Chondrocyte (in vitro differentiated cells): ENCODE measurements at regions not wholly inside any gene's neighbourhood (a gene's known extent, or its start where the extent isn't known, plus 50 kb on each side); places are given as distances from the start of the nearest gene placed in this dataset.

Source experiments
- DNase-seq: peaks from one replicate; pipeline ENCODE4 v3.0.0; 2021; ENCODE audit warnings: mixed read lengths, low spot score
- H3K27ac Mint-ChIP-seq: one replicate; pipeline ENCODE4 v1.8.0; 2021; ENCODE audit warnings: mild to moderate bottlenecking, moderate library complexity, mixed read lengths; ENCODE audit not compliant: unreplicated experiment
- H3K27me3 Mint-ChIP-seq: 2 replicates; pipeline ENCODE4 v1.8.0; 2021; ENCODE audit warnings: low read depth, mixed read lengths
- H3K36me3 Mint-ChIP-seq: 2 replicates; pipeline ENCODE4 v1.8.0; 2021; ENCODE audit warnings: low read depth, mixed read lengths
- H3K4me1 Mint-ChIP-seq: 2 replicates; pipeline ENCODE4 v1.8.0; 2021; ENCODE audit warnings: low read depth, mild to moderate bottlenecking, mixed read lengths
- H3K4me3 Mint-ChIP-seq: one replicate; pipeline ENCODE4 v1.8.0; 2021; ENCODE audit warnings: mild to moderate bottlenecking, moderate library complexity, mixed read lengths; ENCODE audit not compliant: unreplicated experiment
- H3K9me3 Mint-ChIP-seq: 2 replicates; pipeline ENCODE4 v1.8.0; 2021; ENCODE audit warnings: low read depth, mixed read lengths
- CTCF ChIP-seq: fragments of 200-600 bp; sonication (generic); IDR thresholded peaks from 2 replicates; pipeline ENCODE4 v1.5.0; 2021; ENCODE audit warnings: antibody characterized with exemption, mild to moderate bottlenecking, moderate library complexity

DNA sequence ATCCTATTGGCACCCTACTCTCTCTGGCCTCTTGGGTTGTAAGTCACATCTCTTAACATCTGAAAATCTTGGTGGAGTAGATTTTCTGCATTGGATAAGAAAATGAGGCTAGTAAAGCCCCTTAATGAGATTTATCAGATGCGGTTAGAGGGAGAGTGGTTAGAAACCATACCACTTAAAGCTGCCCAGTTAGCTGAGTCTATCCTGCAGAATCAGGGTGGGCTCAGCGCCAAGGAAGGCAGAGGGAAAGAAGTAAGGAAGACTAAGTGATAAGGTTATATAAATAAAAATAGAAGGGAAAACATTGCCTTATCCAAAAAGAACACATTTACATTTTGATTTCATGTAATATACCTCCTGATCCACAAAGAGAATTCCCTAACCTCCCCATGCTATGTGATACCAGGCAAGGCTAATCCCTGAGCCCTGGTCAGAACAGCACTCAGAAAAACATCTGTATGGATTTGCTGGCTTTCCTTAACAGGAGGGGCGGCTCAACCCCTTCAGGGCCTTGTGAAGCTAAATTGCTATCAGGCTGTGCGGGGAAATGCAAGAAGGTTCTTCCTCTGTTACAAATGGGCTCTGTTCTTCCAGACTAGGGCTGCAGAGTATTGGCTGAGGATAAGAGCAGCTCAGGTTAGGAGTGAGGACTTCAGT lies 101.7 kb downstream of the SNX19 start:
- DNase-seq = no peak
- Mint-ChIP-seq H3K27me3 (no peaks in the 10 kb centered on the region), H3K4me1 (peaks cover 8% of the 10 kb centered on the region), H3K36me3 (no peaks in the 10 kb centered on the region), H3K27ac (no peak overlapping the region), H3K4me3 (no peak overlapping the region), H3K9me3 (no peaks in the 10 kb centered on the region)
- no peak for TF ChIP-seq CTCF

DNA sequence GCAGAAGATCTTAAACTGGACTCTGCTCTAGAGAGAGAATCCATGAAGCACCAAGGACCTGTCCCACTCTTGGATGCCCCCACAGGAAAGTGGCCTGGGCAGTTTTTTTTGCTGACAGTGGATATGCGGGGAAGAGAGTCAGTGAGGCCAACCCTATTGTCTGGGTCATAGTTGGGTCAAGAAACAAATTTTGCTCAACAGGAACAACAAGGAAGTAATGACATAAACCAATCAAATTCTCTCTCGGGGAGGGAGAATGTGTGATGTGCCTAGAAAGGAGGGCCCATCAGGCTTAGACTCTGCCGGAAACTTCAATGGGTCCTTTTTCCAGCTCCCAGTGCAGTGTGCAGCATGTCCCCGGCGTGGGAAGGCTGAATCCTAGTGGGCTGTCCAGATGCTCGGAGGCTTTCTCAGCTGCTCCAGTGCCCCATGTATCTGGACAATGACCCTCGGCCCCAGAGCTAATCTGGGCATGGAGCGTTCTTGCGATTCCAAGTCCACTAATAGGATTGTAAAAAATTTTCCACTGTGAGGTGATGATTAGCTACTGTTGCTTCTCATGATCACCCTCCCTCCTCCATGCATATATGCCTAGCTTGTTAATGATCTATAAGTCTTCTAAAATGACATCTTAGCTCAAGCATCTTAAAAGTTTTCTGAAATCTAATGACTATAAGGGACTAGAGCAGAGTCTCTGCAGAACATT lies 101.0 kb downstream of the SNX19 start:
- peaks cover 8% of the 10 kb centered on the region for H3K4me1 Mint-ChIP-seq
- H3K9me3 Mint-ChIP-seq = no peaks in the 10 kb centered on the region
- H3K27ac Mint-ChIP-seq = no peak overlapping the region
- TF ChIP-seq CTCF = no peak
- H3K4me3 Mint-ChIP-seq = no peak overlapping the region
- H3K27me3 Mint-ChIP-seq = no peaks in the 10 kb centered on the region
- DNase-seq = no peak
- no peaks in the 10 kb centered on the region for H3K36me3 Mint-ChIP-seq

DNA sequence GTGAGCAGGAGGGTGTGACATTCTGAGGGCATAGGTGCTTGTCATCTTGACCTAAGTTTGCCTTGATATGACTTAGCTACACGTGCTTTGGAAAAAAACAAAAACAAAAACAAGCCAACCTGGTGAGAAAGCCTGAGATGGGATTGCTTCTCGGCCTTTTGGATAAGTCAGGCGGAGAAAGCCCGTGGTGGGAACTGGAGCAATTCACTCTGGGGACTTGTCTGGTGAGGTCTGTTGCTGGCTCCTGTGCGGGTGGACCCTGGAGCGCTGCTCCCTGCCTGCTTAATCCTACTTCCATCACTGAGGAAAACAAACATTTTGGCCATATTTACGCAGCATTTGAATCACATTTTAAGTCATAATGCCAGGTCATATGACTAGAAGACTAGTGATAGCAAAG lies 100.3 kb downstream of the SNX19 start:
- H3K4me1 Mint-ChIP-seq = peaks cover 8% of the 10 kb centered on the region
- no peaks in the 10 kb centered on the region for H3K9me3 Mint-ChIP-seq
- H3K27me3 Mint-ChIP-seq = no peaks in the 10 kb centered on the region
- no peak for TF ChIP-seq CTCF
- H3K4me3 Mint-ChIP-seq = no peak overlapping the region
- H3K36me3 Mint-ChIP-seq = no peaks in the 10 kb centered on the region
- DNase-seq = no peak
- H3K27ac Mint-ChIP-seq = no peak overlapping the region

- H3K4me1 Mint-ChIP-seq = peaks cover 8% of the 10 kb centered on the region
- no peak overlapping the region for H3K4me3 Mint-ChIP-seq
- no peak for DNase-seq
- no peak for TF ChIP-seq CTCF
- no peaks in the 10 kb centered on the region for H3K27me3 Mint-ChIP-seq
- no peaks in the 10 kb centered on the region for H3K9me3 Mint-ChIP-seq
- H3K27ac Mint-ChIP-seq = no peak overlapping the region
- H3K36me3 Mint-ChIP-seq = no peaks in the 10 kb centered on the region
Measured at GRCh38 chr11:130816546-130817329, 99.5 kb downstream of the SNX19 start.

DNA sequence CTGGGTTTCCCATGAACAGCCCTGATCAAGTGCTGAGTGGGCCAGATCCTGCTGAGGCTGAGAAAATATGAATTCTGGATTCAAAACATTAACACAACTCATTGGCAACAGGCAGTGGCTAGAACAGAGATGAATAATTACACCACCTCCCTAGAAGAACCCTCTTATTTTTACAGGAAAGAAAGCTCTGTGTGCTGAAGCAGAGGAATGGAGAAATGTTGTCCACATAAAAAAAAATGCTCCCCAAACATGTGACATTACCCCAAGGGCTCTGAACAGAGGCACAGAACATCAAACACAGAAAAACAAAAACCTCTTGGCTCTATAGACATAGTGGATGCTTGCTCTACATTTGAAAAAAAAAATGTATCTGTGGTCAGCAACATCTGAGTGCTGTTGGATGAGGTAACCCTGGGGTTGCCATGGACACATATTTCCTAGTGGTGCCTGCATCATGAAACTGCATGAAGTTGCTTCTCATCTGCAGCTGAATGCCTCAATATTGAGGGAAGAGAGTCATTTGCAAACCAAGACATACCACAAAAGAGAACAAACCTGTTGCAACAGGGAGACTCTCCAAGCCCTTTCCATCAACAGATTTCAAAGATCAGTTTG lies 98.8 kb downstream of the SNX19 start:
- no peaks in the 10 kb centered on the region for H3K36me3 Mint-ChIP-seq
- H3K27me3 Mint-ChIP-seq = no peaks in the 10 kb centered on the region
- peaks cover 8% of the 10 kb centered on the region for H3K4me1 Mint-ChIP-seq
- no peak for DNase-seq
- no peak overlapping the region for H3K27ac Mint-ChIP-seq
- no peak for TF ChIP-seq CTCF
- no peak overlapping the region for H3K4me3 Mint-ChIP-seq
- no peaks in the 10 kb centered on the region for H3K9me3 Mint-ChIP-seq
